ENCODE measurements at regions not wholly inside any gene's neighbourhood (a gene's known extent, or its start where the extent isn't known, plus 50 kb on each side); places are given as distances from the start of the nearest gene placed in this dataset.

GRCh38 chr5:125786021-125786420 lies 637.2 kb upstream of the GRAMD2B start:
- intact Hi-C loops (cut with micrococcal nuclease; ENCODE audit: unreplicated experiment), result no loop called here
- no TSS peak for BruUV-seq (replicated peaks)
- Mint-ChIP-seq H3K27me3 (ENCODE audit: unreplicated experiment) (no peaks in the 10 kb centered on the region), H3K9me3 (ENCODE audit: low read depth, unreplicated experiment) (no peaks in the 10 kb centered on the region), H3K36me3 (ENCODE audit: insufficient read depth, unreplicated experiment) (no peaks in the 10 kb centered on the region), H3K4me3 (ENCODE audit: low read depth, unreplicated experiment) (no peak overlapping the region), H3K4me1 (ENCODE audit: low read depth, unreplicated experiment) (no peaks in the 10 kb centered on the region), H3K27ac (ENCODE audit: unreplicated experiment) (no peak overlapping the region)
- DNase-seq, result no peak
- TF ChIP-seq CTCF (IDR thresholded peaks at IDR 0.05; ENCODE audit: unreplicated experiment), result no peak
- CTCF ChIA-PET, result no interaction called here

- CTCF ChIA-PET, result interaction anchor here (0.7 kb wide), 1 partner anchor 1957 kb away, joined by 6 read pairs; no protein-coding TSS in a partner anchor
- BruUV-seq (replicated peaks), result no TSS peak
Observed at GRCh38 chr5:125793470-125793869, 629.7 kb upstream of the GRAMD2B start.

GRCh38 chr5:125794922-125795321 lies 628.3 kb upstream of the GRAMD2B start:
- Mint-ChIP-seq H3K9me3 (ENCODE audit: low read depth, unreplicated experiment) (peaks cover 6% of the 10 kb centered on the region), H3K4me3 (ENCODE audit: low read depth, unreplicated experiment) (no peak overlapping the region), H3K4me1 (ENCODE audit: low read depth, unreplicated experiment) (no peaks in the 10 kb centered on the region), H3K27ac (ENCODE audit: unreplicated experiment) (no peak overlapping the region), H3K27me3 (ENCODE audit: unreplicated experiment) (no peaks in the 10 kb centered on the region), H3K36me3 (ENCODE audit: insufficient read depth, unreplicated experiment) (no peaks in the 10 kb centered on the region)
- intact Hi-C loops (cut with micrococcal nuclease; ENCODE audit: unreplicated experiment), result no loop called here
- CTCF ChIA-PET, result no interaction called here
- BruUV-seq (replicated peaks), result no TSS peak
- no peak for DNase-seq
- TF ChIP-seq CTCF (IDR thresholded peaks at IDR 0.05; ENCODE audit: unreplicated experiment), result no peak

More at GRCh38 chr5:125793470-125793869, 629.7 kb upstream of the GRAMD2B start:
- H3K9me3 Mint-ChIP-seq (ENCODE audit: low read depth, unreplicated experiment), result peaks cover 6% of the 10 kb centered on the region
- no peak for TF ChIP-seq CTCF (IDR thresholded peaks at IDR 0.05; ENCODE audit: unreplicated experiment)
- no peak for DNase-seq
- no peaks in the 10 kb centered on the region for H3K27me3 Mint-ChIP-seq (ENCODE audit: unreplicated experiment)
- H3K4me1 Mint-ChIP-seq (ENCODE audit: low read depth, unreplicated experiment), result no peaks in the 10 kb centered on the region
- H3K27ac Mint-ChIP-seq (ENCODE audit: unreplicated experiment), result no peak overlapping the region
- H3K36me3 Mint-ChIP-seq (ENCODE audit: insufficient read depth, unreplicated experiment), result no peaks in the 10 kb centered on the region
- intact Hi-C loops (cut with micrococcal nuclease; ENCODE audit: unreplicated experiment), result no loop called here
- H3K4me3 Mint-ChIP-seq (ENCODE audit: low read depth, unreplicated experiment), result no peak overlapping the region

- intact Hi-C loops (cut with micrococcal nuclease; ENCODE audit: unreplicated experiment), result no loop called here
- no peak overlapping the region for H3K4me3 Mint-ChIP-seq (ENCODE audit: low read depth, unreplicated experiment)
- BruUV-seq (replicated peaks), result no TSS peak
- no peaks in the 10 kb centered on the region for H3K27me3 Mint-ChIP-seq (ENCODE audit: unreplicated experiment)
- no peak overlapping the region for H3K27ac Mint-ChIP-seq (ENCODE audit: unreplicated experiment)
- peak; percentile 8 for DNase-seq
- peaks cover 6% of the 10 kb centered on the region for H3K9me3 Mint-ChIP-seq (ENCODE audit: low read depth, unreplicated experiment)
- CTCF ChIA-PET, result no interaction called here
- TF ChIP-seq CTCF (IDR thresholded peaks at IDR 0.05; ENCODE audit: unreplicated experiment), result no peak
- no peaks in the 10 kb centered on the region for H3K36me3 Mint-ChIP-seq (ENCODE audit: insufficient read depth, unreplicated experiment)
- no peaks in the 10 kb centered on the region for H3K4me1 Mint-ChIP-seq (ENCODE audit: low read depth, unreplicated experiment)
Observed at GRCh38 chr5:125798307-125798706, 624.9 kb upstream of the GRAMD2B start.
